GM23338 (cell line): ENCODE measurements at regions not wholly inside any gene's neighbourhood (a gene's known extent, or its start where the extent isn't known, plus 50 kb on each side); places are given as distances from the start of the nearest gene placed in this dataset.

Source experiments
- CTCF ChIP-seq, 2 experiments: fragments of 200-600 bp in 1 of 2; sonication (generic) in 1 of 2; conservative IDR thresholded peaks; 2 replicates each; pipeline versions ENCODE4 v1.5.1 to v1.6.1; 2016 to 2017; ENCODE audit warnings: antibody characterized with exemption in 2 of 2, low read depth in 2 of 2, mild to moderate bottlenecking in 2 of 2, moderate library complexity in 1 of 2
- EZH2phosphoT487 ChIP-seq: fragments of 200-600 bp; sonication (generic); IDR thresholded peaks from one replicate; pipeline ENCODE4 v1.8.1; 2018; ENCODE audit warnings: antibody characterized with exemption; ENCODE audit not compliant: unreplicated experiment
- TF ChIP-seq, protein P1 (sequence below): IDR thresholded peaks from one replicate; pipeline ENCODE4 v1.6.1; 2018; ENCODE audit warnings: antibody characterized with exemption; ENCODE audit not compliant: unreplicated experiment

DNA sequence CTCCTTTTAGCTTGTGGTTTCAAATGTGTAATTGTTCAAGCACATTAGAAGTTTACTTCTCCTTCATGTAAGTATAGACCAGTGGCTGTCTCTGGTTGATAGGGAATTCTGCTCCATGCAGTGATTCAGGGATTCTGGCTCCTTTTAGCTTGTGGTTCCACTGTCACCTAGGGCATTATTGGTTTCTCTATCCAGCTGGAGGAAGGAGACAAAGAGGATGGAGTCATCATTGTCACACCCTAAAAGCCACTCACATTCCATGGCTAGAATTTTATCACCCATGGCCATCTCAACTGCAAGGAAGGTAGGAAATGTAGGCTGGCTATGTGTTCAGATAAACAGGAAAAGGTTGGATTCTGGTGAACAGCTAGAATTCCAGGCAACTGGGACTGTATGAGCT, 131.2 kb downstream of the URB2 start:
- TF ChIP-seq CTCF (conservative IDR thresholded peaks at IDR 0.05; ENCODE audit: low read depth in 2 of 2), result no peak
- TF ChIP-seq EZH2phosphoT487, result no peak
- TF ChIP-seq, protein P1, sequence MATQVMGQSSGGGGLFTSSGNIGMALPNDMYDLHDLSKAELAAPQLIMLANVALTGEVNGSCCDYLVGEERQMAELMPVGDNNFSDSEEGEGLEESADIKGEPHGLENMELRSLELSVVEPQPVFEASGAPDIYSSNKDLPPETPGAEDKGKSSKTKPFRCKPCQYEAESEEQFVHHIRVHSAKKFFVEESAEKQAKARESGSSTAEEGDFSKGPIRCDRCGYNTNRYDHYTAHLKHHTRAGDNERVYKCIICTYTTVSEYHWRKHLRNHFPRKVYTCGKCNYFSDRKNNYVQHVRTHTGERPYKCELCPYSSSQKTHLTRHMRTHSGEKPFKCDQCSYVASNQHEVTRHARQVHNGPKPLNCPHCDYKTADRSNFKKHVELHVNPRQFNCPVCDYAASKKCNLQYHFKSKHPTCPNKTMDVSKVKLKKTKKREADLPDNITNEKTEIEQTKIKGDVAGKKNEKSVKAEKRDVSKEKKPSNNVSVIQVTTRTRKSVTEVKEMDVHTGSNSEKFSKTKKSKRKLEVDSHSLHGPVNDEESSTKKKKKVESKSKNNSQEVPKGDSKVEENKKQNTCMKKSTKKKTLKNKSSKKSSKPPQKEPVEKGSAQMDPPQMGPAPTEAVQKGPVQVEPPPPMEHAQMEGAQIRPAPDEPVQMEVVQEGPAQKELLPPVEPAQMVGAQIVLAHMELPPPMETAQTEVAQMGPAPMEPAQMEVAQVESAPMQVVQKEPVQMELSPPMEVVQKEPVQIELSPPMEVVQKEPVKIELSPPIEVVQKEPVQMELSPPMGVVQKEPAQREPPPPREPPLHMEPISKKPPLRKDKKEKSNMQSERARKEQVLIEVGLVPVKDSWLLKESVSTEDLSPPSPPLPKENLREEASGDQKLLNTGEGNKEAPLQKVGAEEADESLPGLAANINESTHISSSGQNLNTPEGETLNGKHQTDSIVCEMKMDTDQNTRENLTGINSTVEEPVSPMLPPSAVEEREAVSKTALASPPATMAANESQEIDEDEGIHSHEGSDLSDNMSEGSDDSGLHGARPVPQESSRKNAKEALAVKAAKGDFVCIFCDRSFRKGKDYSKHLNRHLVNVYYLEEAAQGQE, result no peak
